Cardiac fibroblast (primary cell): ENCODE measurements at regions not wholly inside any gene's neighbourhood (a gene's known extent, or its start where the extent isn't known, plus 50 kb on each side); places are given as distances from the start of the nearest gene placed in this dataset.

Source experiments
- DNase-seq, 2 donors: peaks; one replicate each; pipeline versions ENCODE4 v3.0.0 to v3.0.0-alpha.2; 2010; ENCODE audit warnings: low read depth in 2 of 2
- H3K4me3 ChIP-seq, 2 donors: replicated peaks in 1 of 2; 1 replicate in 1 of 2; 2 replicates in 1 of 2; pipeline ENCODE4 v1.5.1; 2011; ENCODE audit warnings: low read depth in 2 of 2, low read length in 2 of 2, mild to moderate bottlenecking in 2 of 2, moderate library complexity in 1 of 2
- TF ChIP-seq, protein P1 (sequence below): IDR thresholded peaks from one replicate; pipeline ENCODE4 v1.5.1; 2011; ENCODE audit warnings: low read depth, mild to moderate bottlenecking, low read length, inconsistent platforms

DNA sequence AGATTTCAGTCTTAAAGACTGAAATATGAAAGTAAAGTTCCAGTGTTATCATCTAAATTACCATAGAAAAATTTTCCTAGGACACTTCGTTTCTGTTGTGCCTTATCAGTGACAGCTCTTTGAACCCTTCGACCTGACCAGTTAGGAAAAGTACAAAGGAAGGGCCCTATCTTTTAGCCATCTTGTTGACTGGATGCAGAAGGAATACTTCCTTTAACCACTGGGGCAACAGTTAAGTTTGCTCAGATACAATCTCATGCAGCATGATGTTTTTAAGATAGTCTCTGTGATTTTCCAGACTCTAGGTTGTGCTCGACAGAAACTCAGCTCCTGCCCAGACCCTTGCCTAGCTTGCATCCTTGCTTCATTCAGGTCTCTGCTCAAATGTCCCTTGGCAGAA, 210.5 kb upstream of the RPS6KA3 start:
- no peak overlapping the region for H3K4me3 ChIP-seq
- TF ChIP-seq, protein P1, sequence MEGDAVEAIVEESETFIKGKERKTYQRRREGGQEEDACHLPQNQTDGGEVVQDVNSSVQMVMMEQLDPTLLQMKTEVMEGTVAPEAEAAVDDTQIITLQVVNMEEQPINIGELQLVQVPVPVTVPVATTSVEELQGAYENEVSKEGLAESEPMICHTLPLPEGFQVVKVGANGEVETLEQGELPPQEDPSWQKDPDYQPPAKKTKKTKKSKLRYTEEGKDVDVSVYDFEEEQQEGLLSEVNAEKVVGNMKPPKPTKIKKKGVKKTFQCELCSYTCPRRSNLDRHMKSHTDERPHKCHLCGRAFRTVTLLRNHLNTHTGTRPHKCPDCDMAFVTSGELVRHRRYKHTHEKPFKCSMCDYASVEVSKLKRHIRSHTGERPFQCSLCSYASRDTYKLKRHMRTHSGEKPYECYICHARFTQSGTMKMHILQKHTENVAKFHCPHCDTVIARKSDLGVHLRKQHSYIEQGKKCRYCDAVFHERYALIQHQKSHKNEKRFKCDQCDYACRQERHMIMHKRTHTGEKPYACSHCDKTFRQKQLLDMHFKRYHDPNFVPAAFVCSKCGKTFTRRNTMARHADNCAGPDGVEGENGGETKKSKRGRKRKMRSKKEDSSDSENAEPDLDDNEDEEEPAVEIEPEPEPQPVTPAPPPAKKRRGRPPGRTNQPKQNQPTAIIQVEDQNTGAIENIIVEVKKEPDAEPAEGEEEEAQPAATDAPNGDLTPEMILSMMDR = no peak
- DNase-seq = no peak

DNA sequence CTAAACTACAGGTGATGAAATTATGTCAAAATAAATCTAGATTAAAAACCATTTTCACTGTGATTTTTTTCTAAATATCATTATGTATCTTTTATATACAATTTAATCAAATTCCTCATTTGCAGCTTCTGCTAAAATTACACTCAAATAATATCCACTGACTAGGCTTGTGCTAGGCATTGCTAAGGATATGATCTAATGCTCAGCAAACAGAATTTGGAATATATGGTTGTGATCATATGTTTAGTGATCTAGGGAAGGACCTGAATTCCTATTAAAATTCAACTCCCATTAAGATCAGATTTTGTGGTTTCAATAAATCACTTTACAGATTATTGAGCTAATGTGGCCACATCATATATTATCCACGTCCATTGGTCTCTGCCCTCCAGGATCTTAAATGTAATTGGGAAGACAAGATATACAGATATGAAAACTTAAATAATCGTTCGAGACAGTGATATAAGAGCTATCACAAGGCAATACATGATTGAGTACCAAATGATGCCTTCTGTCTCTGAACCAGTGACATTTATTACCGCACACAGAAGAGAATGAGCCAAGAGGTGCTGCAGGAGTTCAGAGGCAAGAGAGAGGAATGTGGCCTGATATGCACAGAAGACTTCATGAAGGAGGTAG, 206.0 kb upstream of the RPS6KA3 start:
- H3K4me3 ChIP-seq = no peak overlapping the region
- TF ChIP-seq, protein P1 = no peak
- DNase-seq = no peak

DNA sequence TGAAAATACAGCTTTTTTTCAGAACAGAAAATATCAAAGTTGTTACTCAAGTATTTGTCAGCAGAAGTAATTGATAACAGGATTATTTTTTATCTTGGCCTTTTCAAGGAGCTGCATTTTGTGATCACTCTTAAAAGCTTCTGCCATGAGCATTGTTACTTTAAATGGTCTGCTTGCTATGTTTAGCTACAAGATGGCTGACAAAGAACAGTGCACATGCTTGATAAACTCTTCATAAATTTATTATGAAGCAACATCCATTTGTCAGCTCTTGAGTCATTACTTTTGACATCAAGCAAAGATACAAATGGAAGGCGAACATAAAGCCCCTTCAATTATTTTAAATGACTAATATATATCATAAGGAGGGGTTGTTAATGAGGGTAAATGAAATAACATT, 205.4 kb upstream of the RPS6KA3 start:
- TF ChIP-seq, protein P1 = no peak
- no peak overlapping the region for H3K4me3 ChIP-seq

DNA sequence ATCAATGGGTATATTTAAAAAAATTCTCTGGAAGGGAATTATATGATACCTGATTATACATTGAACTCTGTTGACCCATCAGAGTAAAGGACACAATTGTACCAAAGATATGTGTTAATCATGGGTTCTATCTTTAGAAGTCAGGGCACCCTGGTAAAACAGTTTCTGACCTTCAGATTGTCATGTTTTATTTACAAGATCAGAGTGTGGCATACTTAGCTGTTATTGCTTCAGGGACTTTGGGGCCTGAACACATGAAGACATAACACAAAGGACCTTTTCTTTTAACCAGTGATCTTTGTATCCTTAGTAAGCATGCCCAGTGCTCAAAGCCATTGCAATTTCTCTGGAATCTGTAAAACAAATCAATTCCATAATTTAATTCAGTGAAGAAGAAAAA, 204.8 kb upstream of the RPS6KA3 start:
- TF ChIP-seq, protein P1 = no peak
- H3K4me3 ChIP-seq = no peak overlapping the region
- no peak for DNase-seq

More for the DNA sequence above, 205.4 kb upstream of the RPS6KA3 start:
- no peak for DNase-seq

DNA sequence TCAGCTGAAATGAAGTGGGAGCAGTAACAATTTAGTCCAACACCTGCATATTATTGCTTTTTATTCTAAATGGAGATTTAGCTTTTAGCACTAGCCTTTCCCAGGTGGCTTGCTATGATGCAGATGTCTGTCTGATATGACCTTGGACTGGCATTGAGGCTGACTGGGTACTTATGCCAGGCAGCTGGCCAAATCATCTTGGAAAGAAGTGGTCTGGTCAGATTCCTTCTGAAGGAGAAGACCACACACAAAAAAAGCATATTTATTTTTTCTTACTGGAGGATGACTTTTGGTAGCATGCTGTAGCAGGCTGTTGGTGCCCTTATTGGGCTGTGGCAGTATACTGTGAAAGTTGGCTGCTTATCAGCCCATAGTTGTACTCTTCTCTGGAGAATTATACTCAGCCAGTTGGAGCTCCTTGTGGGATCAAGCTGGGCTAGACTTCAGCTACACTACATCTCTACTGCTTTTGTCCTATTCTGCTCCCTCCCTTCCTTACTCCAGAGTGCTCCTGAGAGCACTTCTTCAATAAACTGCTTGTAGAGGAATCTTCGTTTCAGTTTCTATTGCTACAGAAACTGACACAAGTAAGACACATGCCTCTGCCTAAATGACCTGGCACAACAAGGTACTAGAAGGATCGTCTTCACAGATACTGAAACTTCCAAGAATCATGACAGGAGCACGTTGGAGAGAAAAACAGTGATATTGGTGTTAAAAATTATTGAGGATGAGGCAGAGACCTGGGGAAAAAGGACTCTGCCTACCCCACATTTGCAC, 196.8 kb upstream of the RPS6KA3 start:
- no peak for DNase-seq
- TF ChIP-seq, protein P1 = no peak
- H3K4me3 ChIP-seq = no peak overlapping the region

DNA sequence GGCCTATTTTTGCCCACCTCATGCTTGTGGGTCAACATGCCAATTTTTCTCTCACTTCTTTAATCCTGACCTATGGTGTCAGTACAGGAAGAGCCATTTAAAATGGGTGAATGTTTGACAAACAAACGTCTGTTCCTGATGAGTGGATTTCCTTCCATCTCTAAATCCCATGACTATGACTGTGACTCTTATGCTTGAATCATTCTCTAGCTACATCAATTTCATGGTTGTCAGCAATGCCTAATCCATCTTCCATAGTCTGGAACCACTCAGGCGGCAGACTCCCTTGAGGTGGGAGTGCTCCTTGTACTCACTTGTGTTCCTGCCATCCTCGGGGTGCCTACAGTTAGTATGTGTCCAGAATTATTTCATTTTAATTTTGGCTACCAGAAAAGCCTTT, 194.9 kb upstream of the RPS6KA3 start:
- TF ChIP-seq, protein P1 = no peak
- peak in 1 of 2 donors; percentile 22 for DNase-seq

More for the DNA sequence above, 194.9 kb upstream of the RPS6KA3 start:
- no peak overlapping the region for H3K4me3 ChIP-seq
